IMR-90 (cell line): ENCODE measurements at regions not wholly inside any gene's neighbourhood (a gene's known extent, or its start where the extent isn't known, plus 50 kb on each side); places are given as distances from the start of the nearest gene placed in this dataset.

Source experiments
- ATAC-seq: fragments of 200-7000 bp; cut with Tn5 transposase; 2 replicates; pipeline ENCODE4 v1.9.1; 2020; ENCODE audit warnings: low read depth, mild to moderate bottlenecking, moderate library complexity
- BruUV-seq: library from RNA; stranded (reverse); fragments of 400-500 nt; replicated peaks from 2 replicates; lab custom pipeline; 2021; lab: Mats Ljungman, UMichigan
- CTCF ChIA-PET: fragments of 300-600 bp; formaldehyde crosslinking; extraction: SDS; loops from one replicate; lab custom pipeline; 2021; ENCODE audit warnings: antibody characterized with exemption; lab: Yijun Ruan, JAX
- POLR2A ChIA-PET: fragments of 300-600 bp; sonication (Branson Sonifier 250); formaldehyde crosslinking; loops from one replicate; lab custom pipeline; 2022; ENCODE audit warnings: antibody characterized with exemption; ENCODE audit not compliant: unreplicated experiment; lab: Charles Lee
- DNase-seq: peaks from one replicate; pipeline ENCODE4 v3.0.0; 2013
- H2AFZ ChIP-seq: replicated peaks from 2 replicates; pipeline ENCODE3; 2013; ENCODE audit warnings: low read length, mild to moderate bottlenecking; ENCODE audit not compliant: poor library complexity
- H2AK5ac ChIP-seq: 2 replicates; pipeline ENCODE4 v1.6.1; 2013; ENCODE audit warnings: low read depth, low read length, inconsistent platforms
- H2AK9ac ChIP-seq: replicated peaks from 2 replicates; pipeline ENCODE3; 2013; ENCODE audit warnings: mild to moderate bottlenecking, low read depth, low read length, moderate library complexity; ENCODE audit not compliant: poor library complexity
- H2BK120ac ChIP-seq: 2 replicates; pipeline ENCODE4 v1.6.1; 2013; ENCODE audit warnings: low read depth, low read length, inconsistent platforms
- H2BK15ac ChIP-seq: 3 replicates; pipeline ENCODE4 v1.6.1; 2013; ENCODE audit warnings: low read depth, low read length, inconsistent platforms
- H2BK20ac ChIP-seq: 2 replicates; pipeline ENCODE4 v1.6.1; 2013; ENCODE audit warnings: low read depth, mild to moderate bottlenecking, inconsistent platforms, low read length, moderate library complexity
- H2BK5ac ChIP-seq: 2 replicates; pipeline ENCODE4 v1.6.1; 2013; ENCODE audit warnings: mild to moderate bottlenecking, low read depth, low read length, inconsistent platforms; ENCODE audit not compliant: poor library complexity, severe bottlenecking
- H3K14ac ChIP-seq: replicated peaks from 2 replicates; pipeline ENCODE4 v1.6.1; 2013; ENCODE audit warnings: low read depth, low read length, inconsistent platforms
- H3K18ac ChIP-seq: 2 replicates; pipeline ENCODE4 v1.6.1; 2013; ENCODE audit warnings: low read depth, low read length, control low read depth
- H3K23ac ChIP-seq: 2 replicates; pipeline ENCODE4 v1.6.1; 2013; ENCODE audit warnings: low read depth, low read length, inconsistent platforms
- H3K27ac ChIP-seq: 2 replicates; pipeline ENCODE4 v1.5.1; 2013; ENCODE audit warnings: mild to moderate bottlenecking, control low read depth, low read length; ENCODE audit not compliant: insufficient read depth
- H3K27me3 ChIP-seq: 2 replicates; pipeline ENCODE4 v1.6.1; 2013; ENCODE audit warnings: low read length; ENCODE audit not compliant: control insufficient read depth, insufficient read depth
- H3K36me3 ChIP-seq: 2 replicates; pipeline ENCODE4 v1.6.1; 2013; ENCODE audit warnings: low read length, mixed read lengths; ENCODE audit not compliant: control insufficient read depth, insufficient read depth
- H3K4ac ChIP-seq: 2 replicates; pipeline ENCODE4 v1.6.1; 2013; ENCODE audit warnings: low read depth, low read length, inconsistent platforms
- H3K4me1 ChIP-seq: 2 replicates; pipeline ENCODE4 v1.6.1; 2013; ENCODE audit warnings: low read length, mixed read lengths; ENCODE audit not compliant: control insufficient read depth, insufficient read depth
- H3K4me2 ChIP-seq: 2 replicates; pipeline ENCODE4 v1.6.1; 2013; ENCODE audit warnings: low read depth, mild to moderate bottlenecking, control low read depth, low read length, moderate library complexity
- H3K4me3 ChIP-seq: 2 replicates; pipeline ENCODE4 v1.5.1; 2013; ENCODE audit warnings: low read depth, mild to moderate bottlenecking, control low read depth, low read length, moderate library complexity; ENCODE audit not compliant: insufficient read depth
- H3K56ac ChIP-seq: 2 replicates; pipeline ENCODE4 v1.6.1; 2013; ENCODE audit warnings: low read length, inconsistent platforms; ENCODE audit not compliant: insufficient read depth; ENCODE audit errors: extremely low read depth
- H3K79me1 ChIP-seq, 2 experiments: 2 replicates each; pipeline ENCODE4 v1.6.1; 2013; ENCODE audit warnings: low read length in 2 of 2, inconsistent platforms in 1 of 2, low read depth in 1 of 2
- H3K9ac ChIP-seq: 2 replicates; pipeline ENCODE4 v1.6.1; 2013; ENCODE audit warnings: low read depth, low read length, control low read depth
- H3K9me1 ChIP-seq: 2 replicates; pipeline ENCODE4 v1.6.1; 2013; ENCODE audit warnings: low read length, inconsistent platforms; ENCODE audit not compliant: insufficient read depth
- H3K9me3 ChIP-seq: 2 replicates; pipeline ENCODE4 v1.6.1; 2013; ENCODE audit warnings: low read length; ENCODE audit not compliant: control insufficient read depth, insufficient read depth
- H4K20me1 ChIP-seq: 2 replicates; pipeline ENCODE4 v1.6.1; 2013; ENCODE audit warnings: low read length, inconsistent platforms; ENCODE audit not compliant: insufficient read depth
- H4K5ac ChIP-seq: 2 replicates; pipeline ENCODE4 v1.6.1; 2013; ENCODE audit warnings: mild to moderate bottlenecking, low read depth, low read length, control low read depth
- H4K8ac ChIP-seq, 2 experiments: 2 replicates each; pipeline ENCODE4 v1.6.1; 2013; ENCODE audit warnings: low read depth in 2 of 2, low read length in 2 of 2, control low read depth in 1 of 2, inconsistent platforms in 1 of 2
- H4K91ac ChIP-seq: 2 replicates; pipeline ENCODE4 v1.6.1; 2013; ENCODE audit warnings: low read depth, low read length, inconsistent platforms; ENCODE audit not compliant: insufficient read depth
- ELK1 ChIP-seq: fragments of 150-350 bp; IDR thresholded peaks from 2 replicates; pipeline ENCODE4 v1.6.1; 2016; ENCODE audit warnings: low read depth, mild to moderate bottlenecking, low read length, moderate library complexity, borderline replicate concordance
- FOS ChIP-seq: fragments of 150-350 bp; IDR thresholded peaks from 2 replicates; pipeline ENCODE4 v1.6.1; 2016; ENCODE audit warnings: low read depth, low read length
- MAFK ChIP-seq: IDR thresholded peaks from 2 replicates; pipeline ENCODE4 v1.6.1; 2012; ENCODE audit warnings: low read depth, low read length, improper control_type of control experiment
- MAZ ChIP-seq: IDR thresholded peaks from 2 replicates; pipeline ENCODE4 v1.6.1; 2012; ENCODE audit warnings: low read depth, mild to moderate bottlenecking, low read length, improper control_type of control experiment, moderate library complexity, borderline replicate concordance
- MXI1 ChIP-seq: IDR thresholded peaks from 2 replicates; pipeline ENCODE4 v1.6.1; 2012; ENCODE audit warnings: low read depth, mild to moderate bottlenecking, low read length, moderate library complexity, borderline replicate concordance
- RCOR1 ChIP-seq: IDR thresholded peaks from 2 replicates; pipeline ENCODE4 v1.6.1; 2012; ENCODE audit warnings: mild to moderate bottlenecking, low read length, improper control_type of control experiment; ENCODE audit not compliant: insufficient replicate concordance
- WGBS, 2 experiments: methylation state at CpG; one replicate each; pipeline versions ENCODE4 v1.1.5 to v1.1.7; 2013; ENCODE audit warnings: missing lambda C conversion rate in 2 of 2; ENCODE audit not compliant: insufficient read length in 1 of 2; ENCODE audit errors: extremely low coverage in 2 of 2; 5-methylcytosine and 5-hydroxymethylcytosine counted together
- dilution Hi-C: fragments of 300-500 bp; cut with HindIII; formaldehyde crosslinking; loops from one replicate; pipeline ENCODE4 v1.14.3; 2018; ENCODE audit warnings: low sequenced_read_pairs; ENCODE audit not compliant: unreplicated experiment
- in situ Hi-C: fragments of 300-500 bp; cut with MboI; formaldehyde crosslinking; loops from 3 replicates; pipeline ENCODE4 v1.14.3; 2019; ENCODE audit warnings: low sequenced_read_pairs, inconsistent platforms, mixed read lengths
- intact Hi-C: fragments of 100-400 bp; cut with micrococcal nuclease; formaldehyde crosslinking; loops from 2 replicates; pipeline ENCODE4 v1.10.0; 2022

- no peak overlapping the region for H2BK5ac ChIP-seq
- H3K36me3 ChIP-seq: no peaks in the 10 kb centered on the region
- no peak overlapping the region for H4K8ac ChIP-seq
- no peak overlapping the region for H3K14ac ChIP-seq
- no peak overlapping the region for H3K4me3 ChIP-seq
- no peak overlapping the region for H4K5ac ChIP-seq
- WGBS, 2 experiments: no CpG with 5 or more reads among the region's 3 CpGs
- no peak overlapping the region for H4K91ac ChIP-seq
- H3K56ac ChIP-seq: no peak overlapping the region
- no peak overlapping the region for H3K23ac ChIP-seq
- intact Hi-C loops: no loop called here
- H3K4me2 ChIP-seq: no peak overlapping the region
- no peak overlapping the region for H2BK15ac ChIP-seq
- H4K20me1 ChIP-seq: no peaks in the 10 kb centered on the region
- no peak overlapping the region for H3K27ac ChIP-seq
- H3K79me1 ChIP-seq: no peaks in the 10 kb centered on the region
- no peak for DNase-seq
- no peaks in the 10 kb centered on the region for H3K9me3 ChIP-seq
- dilution Hi-C loops: no loop called here
- no peak for ATAC-seq
- H2BK20ac ChIP-seq: no peak overlapping the region
- H2AK9ac ChIP-seq: no peak overlapping the region
- ChIA-PET CTCF (no interaction called here), POLR2A (no interaction called here)
- TF ChIP-seq MAFK (no peak), RCOR1 (no peak), MXI1 (no peak), ELK1 (no peak), MAZ (no peak), FOS (no peak)
- no peaks in the 10 kb centered on the region for H3K27me3 ChIP-seq
- no peak overlapping the region for H2BK120ac ChIP-seq
- no peaks in the 10 kb centered on the region; the same call in 1 of the 2 replicates for H3K9me1 ChIP-seq
- no peak overlapping the region for H3K9ac ChIP-seq
- in situ Hi-C loops: no loop called here
- no peaks in the 10 kb centered on the region for H3K4me1 ChIP-seq
- H3K18ac ChIP-seq: no peak overlapping the region
- H2AFZ ChIP-seq: no peak overlapping the region
- H2AK5ac ChIP-seq: no peak overlapping the region
- BruUV-seq: no TSS peak
- H3K4ac ChIP-seq: no peak overlapping the region
These were observed 54.1 kb upstream of the PDE7B start for GRCh38 chr6:135797361-135797760.
